ENCODE measurements at regions not wholly inside any gene's neighbourhood (a gene's known extent, or its start where the extent isn't known, plus 50 kb on each side); places are given as distances from the start of the nearest gene placed in this dataset.
"Not testable (repeated sequence)": the region's sequence is repeated elsewhere in the genome, so short reads cannot be mapped to it uniquely, and the experiment has no call there.

GRCh38 chr9:129552064-129552463 lies 68.8 kb downstream of the C9orf50 start:
- no peaks in the 10 kb centered on the region for H3K36me3 ChIP-seq (ENCODE audit: insufficient read depth, low read depth, low read length)
- H3K4me3 ChIP-seq (ENCODE audit: low read length): no peak overlapping the region
- peaks cover 8% of the 10 kb centered on the region for H3K4me1 ChIP-seq (ENCODE audit: insufficient read depth, low read length)
- no peaks in the 10 kb centered on the region for H3K9me3 ChIP-seq (ENCODE audit: insufficient read depth, low read depth, low read length)
- H3K9ac ChIP-seq (ENCODE audit: low read depth, low read length): no peak overlapping the region
- peaks cover 39% of the 10 kb centered on the region for H3K27me3 ChIP-seq (ENCODE audit: insufficient read depth, low read length)
- no peak overlapping the region for H3K27ac ChIP-seq (ENCODE audit: low read length)

- H3K27me3 ChIP-seq (ENCODE audit: insufficient read depth, low read length): peaks cover 39% of the 10 kb centered on the region
- H3K36me3 ChIP-seq (ENCODE audit: insufficient read depth, low read depth, low read length): no peaks in the 10 kb centered on the region
- no peak overlapping the region for H3K27ac ChIP-seq (ENCODE audit: low read length)
- no peak overlapping the region for H3K9ac ChIP-seq (ENCODE audit: low read depth, low read length)
- no peak overlapping the region for H3K4me3 ChIP-seq (ENCODE audit: low read length)
- H3K4me1 ChIP-seq (ENCODE audit: insufficient read depth, low read length): peaks cover 3% of the 10 kb centered on the region
- H3K9me3 ChIP-seq (ENCODE audit: insufficient read depth, low read depth, low read length): no peaks in the 10 kb centered on the region
Observed at GRCh38 chr9:129551393-129551973, 69.4 kb downstream of the C9orf50 start.

GRCh38 chr9:129550977-129551376 lies 69.9 kb downstream of the C9orf50 start:
- H3K4me1 ChIP-seq (ENCODE audit: insufficient read depth, low read length); H3K9me3 ChIP-seq (ENCODE audit: insufficient read depth, low read depth, low read length); H3K9ac ChIP-seq (ENCODE audit: low read depth, low read length); H3K27ac ChIP-seq (ENCODE audit: low read length); H3K36me3 ChIP-seq (ENCODE audit: insufficient read depth, low read depth, low read length): not testable (repeated sequence)
- Histone ChIP-seq H3K27me3 (ENCODE audit: insufficient read depth, low read length) (peaks cover 39% of the 10 kb centered on the region), H3K4me3 (ENCODE audit: low read length) (0 out of 2 replicates have a peak overlapping the region, but pooled peaks have one; percentile 59)

- no peaks in the 10 kb centered on the region for H3K9me3 ChIP-seq (ENCODE audit: insufficient read depth, low read depth, low read length)
- peak overlapping the region; percentile 69; the same call in 1 of the 2 replicates for H3K9ac ChIP-seq (ENCODE audit: low read depth, low read length)
- no peaks in the 10 kb centered on the region for H3K36me3 ChIP-seq (ENCODE audit: insufficient read depth, low read depth, low read length)
- H3K4me1 ChIP-seq (ENCODE audit: insufficient read depth, low read length): no peaks in the 10 kb centered on the region
- H3K4me3 ChIP-seq (ENCODE audit: low read length): peak overlapping the region; percentile 59
- H3K27me3 ChIP-seq (ENCODE audit: insufficient read depth, low read length): peaks cover 39% of the 10 kb centered on the region
- no peak overlapping the region for H3K27ac ChIP-seq (ENCODE audit: low read length)
Observed at GRCh38 chr9:129550199-129550839, 70.6 kb downstream of the C9orf50 start.

GRCh38 chr9:129549684-129550083 lies 71.2 kb downstream of the C9orf50 start:
- Histone ChIP-seq H3K9ac (ENCODE audit: low read depth, low read length) (no peak overlapping the region), H3K4me3 (ENCODE audit: low read length) (peak overlapping the region; percentile 59; the same call in 1 of the 2 replicates), H3K27me3 (ENCODE audit: insufficient read depth, low read length) (peaks cover 39% of the 10 kb centered on the region), H3K9me3 (ENCODE audit: insufficient read depth, low read depth, low read length) (no peaks in the 10 kb centered on the region), H3K27ac (ENCODE audit: low read length) (no peak overlapping the region), H3K36me3 (ENCODE audit: insufficient read depth, low read depth, low read length) (no peaks in the 10 kb centered on the region), H3K4me1 (ENCODE audit: insufficient read depth, low read length) (no peaks in the 10 kb centered on the region)

GRCh38 chr9:129549139-129549538 lies 71.8 kb downstream of the C9orf50 start:
- no peak overlapping the region for H3K9ac ChIP-seq (ENCODE audit: low read depth, low read length)
- H3K4me1 ChIP-seq (ENCODE audit: insufficient read depth, low read length): no peaks in the 10 kb centered on the region
- H3K36me3 ChIP-seq (ENCODE audit: insufficient read depth, low read depth, low read length): no peaks in the 10 kb centered on the region
- peaks cover 39% of the 10 kb centered on the region for H3K27me3 ChIP-seq (ENCODE audit: insufficient read depth, low read length)
- no peak overlapping the region for H3K27ac ChIP-seq (ENCODE audit: low read length)
- H3K4me3 ChIP-seq (ENCODE audit: low read length): no peak overlapping the region
- no peaks in the 10 kb centered on the region for H3K9me3 ChIP-seq (ENCODE audit: insufficient read depth, low read depth, low read length)

- peaks cover 39% of the 10 kb centered on the region for H3K27me3 ChIP-seq (ENCODE audit: insufficient read depth, low read length)
- no peaks in the 10 kb centered on the region for H3K4me1 ChIP-seq (ENCODE audit: insufficient read depth, low read length)
- no peak overlapping the region for H3K9ac ChIP-seq (ENCODE audit: low read depth, low read length)
- no peak overlapping the region for H3K4me3 ChIP-seq (ENCODE audit: low read length)
- no peak overlapping the region for H3K27ac ChIP-seq (ENCODE audit: low read length)
- no peaks in the 10 kb centered on the region for H3K36me3 ChIP-seq (ENCODE audit: insufficient read depth, low read depth, low read length)
- H3K9me3 ChIP-seq (ENCODE audit: insufficient read depth, low read depth, low read length): no peaks in the 10 kb centered on the region
Observed at GRCh38 chr9:129548571-129549135, 72.2 kb downstream of the C9orf50 start.

GRCh38 chr9:129547869-129548570 lies 72.9 kb downstream of the C9orf50 start:
- Histone ChIP-seq H3K27ac (ENCODE audit: low read length) (no peak overlapping the region), H3K4me1 (ENCODE audit: insufficient read depth, low read length) (no peaks in the 10 kb centered on the region), H3K9ac (ENCODE audit: low read depth, low read length) (no peak overlapping the region)

GRCh38 chr9:129547063-129547462 lies 73.8 kb downstream of the C9orf50 start:
- Histone ChIP-seq H3K4me3 (ENCODE audit: low read length) (no peak overlapping the region), H3K9ac (ENCODE audit: low read depth, low read length) (no peak overlapping the region), H3K36me3 (ENCODE audit: insufficient read depth, low read depth, low read length) (no peaks in the 10 kb centered on the region), H3K4me1 (ENCODE audit: insufficient read depth, low read length) (no peaks in the 10 kb centered on the region), H3K27ac (ENCODE audit: low read length) (no peak overlapping the region), H3K27me3 (ENCODE audit: insufficient read depth, low read length) (peaks cover 36% of the 10 kb centered on the region), H3K9me3 (ENCODE audit: insufficient read depth, low read depth, low read length) (no peaks in the 10 kb centered on the region)

More at GRCh38 chr9:129547869-129548570, 72.9 kb downstream of the C9orf50 start:
- no peaks in the 10 kb centered on the region for H3K36me3 ChIP-seq (ENCODE audit: insufficient read depth, low read depth, low read length)
- peaks cover 39% of the 10 kb centered on the region for H3K27me3 ChIP-seq (ENCODE audit: insufficient read depth, low read length)
- no peaks in the 10 kb centered on the region for H3K9me3 ChIP-seq (ENCODE audit: insufficient read depth, low read depth, low read length)
- no peak overlapping the region for H3K4me3 ChIP-seq (ENCODE audit: low read length)

GRCh38 chr9:129545876-129546275 lies 75.0 kb downstream of the C9orf50 start:
- not testable (repeated sequence) for H3K27ac ChIP-seq (ENCODE audit: low read length)
- peaks cover 25% of the 10 kb centered on the region for H3K27me3 ChIP-seq (ENCODE audit: insufficient read depth, low read length)

GRCh38 chr9:129544761-129545160 lies 76.1 kb downstream of the C9orf50 start:
- Histone ChIP-seq H3K4me3 (ENCODE audit: low read length) (no peak overlapping the region), H3K4me1 (ENCODE audit: insufficient read depth, low read length) (no peaks in the 10 kb centered on the region), H3K9ac (ENCODE audit: low read depth, low read length) (no peak overlapping the region), H3K36me3 (ENCODE audit: insufficient read depth, low read depth, low read length) (no peaks in the 10 kb centered on the region), H3K9me3 (ENCODE audit: insufficient read depth, low read depth, low read length) (no peaks in the 10 kb centered on the region), H3K27ac (ENCODE audit: low read length) (no peak overlapping the region), H3K27me3 (ENCODE audit: insufficient read depth, low read length) (peaks cover 14% of the 10 kb centered on the region)

More at GRCh38 chr9:129545876-129546275, 75.0 kb downstream of the C9orf50 start:
- H3K4me1 ChIP-seq (ENCODE audit: insufficient read depth, low read length); H3K9ac ChIP-seq (ENCODE audit: low read depth, low read length); H3K36me3 ChIP-seq (ENCODE audit: insufficient read depth, low read depth, low read length); H3K9me3 ChIP-seq (ENCODE audit: insufficient read depth, low read depth, low read length); H3K4me3 ChIP-seq (ENCODE audit: low read length): not testable (repeated sequence)
